Testis (tissue), 2 donors: ENCODE measurements at regions not wholly inside any gene's neighbourhood (a gene's known extent, or its start where the extent isn't known, plus 50 kb on each side); places are given as distances from the start of the nearest gene placed in this dataset.

Experiments used
- DNase-seq: peaks from one replicate; pipeline ENCODE4 v3.0.0-alpha.2; 2019
- H3K27ac ChIP-seq, 2 donors: fragments of 200-600 bp; sonication (generic); one replicate each; pipeline ENCODE4 v1.5.1; 2019
- H3K27me3 ChIP-seq: fragments of 200-600 bp; sonication (generic); one replicate; pipeline ENCODE4 v1.5.1; 2019
- H3K36me3 ChIP-seq: fragments of 200-600 bp; sonication (generic); one replicate; pipeline ENCODE4 v1.5.1; 2017; ENCODE audit warnings: low read depth; ENCODE audit errors: missing control alignments
- H3K4me1 ChIP-seq: fragments of 200-600 bp; sonication (generic); one replicate; pipeline ENCODE4 v1.5.1; 2019
- H3K4me3 ChIP-seq, 2 donors: fragments of 200-600 bp; sonication (generic); one replicate each; pipeline ENCODE4 v1.5.1; 2017 to 2019
- H3K9me3 ChIP-seq: fragments of 200-600 bp; sonication (generic); one replicate; pipeline ENCODE4 v1.5.1; 2017
- CTCF ChIP-seq, 3 experiments: fragments of 450-650 bp in 2 of 3; fragments of 200-600 bp in 1 of 3; sonication (generic) in 1 of 3; IDR thresholded peaks; one replicate each; pipeline ENCODE4 v1.5.1; 2016 to 2019; ENCODE audit warnings: antibody characterized with exemption in 3 of 3, mild to moderate bottlenecking in 2 of 3, moderate library complexity in 1 of 3
- POLR2A ChIP-seq: fragments of 450-650 bp; IDR thresholded peaks from one replicate; pipeline ENCODE4 v1.6.1; 2017; ENCODE audit warnings: antibody characterized with exemption, mild to moderate bottlenecking, moderate library complexity
- WGBS, 2 donors: methylation state at CpG; one replicate each; pipeline ENCODE4 v1.1.5; 2018; 5-methylcytosine and 5-hydroxymethylcytosine counted together
- intact Hi-C: fragments of 100-400 bp; cut with DNase I; formaldehyde crosslinking; loops from one replicate; pipeline ENCODE4 v1.15.1; 2023; ENCODE audit warnings: low total_unique reads

DNA sequence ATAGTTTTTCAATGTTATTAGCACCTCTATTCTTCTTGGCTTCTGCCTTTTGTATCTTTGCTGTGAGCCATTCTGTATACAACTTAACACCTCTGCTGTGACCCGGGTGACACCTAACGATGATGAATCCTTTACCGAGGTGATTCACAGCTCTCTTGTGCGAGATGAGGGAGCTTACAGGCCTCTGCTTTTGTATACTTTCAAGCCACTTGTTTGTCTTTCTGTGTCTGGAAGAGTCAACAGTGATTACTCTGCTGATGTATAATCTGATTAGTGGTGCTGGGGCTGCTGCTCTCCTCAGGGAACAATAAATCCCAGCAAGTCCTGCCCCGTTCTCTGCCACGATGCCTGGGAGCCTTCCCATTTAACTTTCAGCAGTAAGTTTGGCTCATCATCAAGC is 442.9 kb upstream of the SGCD start:
- WGBS, 2 donors: 43 to 63% methylated on average over 6 of the region's 6 CpGs
- Histone ChIP-seq H3K36me3 (no peaks in the 10 kb centered on the region), H3K4me3 (no peak overlapping the region), H3K27me3 (no peaks in the 10 kb centered on the region), H3K4me1 (no peaks in the 10 kb centered on the region), H3K27ac (no peak overlapping the region), H3K9me3 (no peaks in the 10 kb centered on the region)
- TF ChIP-seq CTCF (IDR thresholded peaks at IDR 0.05) (no peak), POLR2A (no peak)
- DNase-seq: no peak
- intact Hi-C loops: no loop called here

- TF ChIP-seq POLR2A (no peak), CTCF (IDR thresholded peaks at IDR 0.05) (no peak)
- no peak for DNase-seq
- Histone ChIP-seq H3K9me3 (no peaks in the 10 kb centered on the region), H3K4me3 (no peak overlapping the region), H3K4me1 (no peaks in the 10 kb centered on the region), H3K27me3 (no peaks in the 10 kb centered on the region), H3K36me3 (no peaks in the 10 kb centered on the region), H3K27ac (no peak overlapping the region)
- intact Hi-C loops: no loop called here
- 67% methylated on average over 1 of the region's 1 CpG; no CpG with 5 or more reads in 1 of the 2 donors for WGBS, 2 donors
Observed at GRCh38 chr5:155885199-155885598, 441.8 kb upstream of the SGCD start.

- Histone ChIP-seq H3K4me1 (no peaks in the 10 kb centered on the region), H3K27ac (no peak overlapping the region), H3K9me3 (no peaks in the 10 kb centered on the region), H3K36me3 (no peaks in the 10 kb centered on the region), H3K27me3 (no peaks in the 10 kb centered on the region), H3K4me3 (no peak overlapping the region)
- WGBS, 2 donors: 77 to 86% methylated on average over 13 of the region's 13 CpGs
- DNase-seq: no peak
- intact Hi-C loops: no loop called here
- TF ChIP-seq POLR2A (no peak), CTCF (IDR thresholded peaks at IDR 0.05) (no peak)
Observed at GRCh38 chr5:155886311-155887031, 440.5 kb upstream of the SGCD start.

- Histone ChIP-seq H3K27me3 (no peaks in the 10 kb centered on the region), H3K4me1 (no peaks in the 10 kb centered on the region), H3K4me3 (no peak overlapping the region), H3K36me3 (no peaks in the 10 kb centered on the region), H3K27ac (no peak overlapping the region), H3K9me3 (no peaks in the 10 kb centered on the region)
- intact Hi-C loops: no loop called here
- DNase-seq: no peak
- TF ChIP-seq CTCF (IDR thresholded peaks at IDR 0.05) (no peak), POLR2A (no peak)
- WGBS, 2 donors: 80 to 91% methylated on average over 2 of the region's 2 CpGs
Observed at GRCh38 chr5:155895484-155895883, 431.5 kb upstream of the SGCD start.

GRCh38 chr5:155897761-155898160 is 429.2 kb upstream of the SGCD start:
- no peaks in the 10 kb centered on the region for H3K4me1 ChIP-seq
- DNase-seq: no peak
- intact Hi-C loops: no loop called here
- no peak overlapping the region for H3K4me3 ChIP-seq
- H3K27ac ChIP-seq: no peak overlapping the region
- H3K36me3 ChIP-seq: no peaks in the 10 kb centered on the region
- TF ChIP-seq POLR2A (no peak), CTCF (IDR thresholded peaks at IDR 0.05) (no peak)
- no peaks in the 10 kb centered on the region for H3K27me3 ChIP-seq
- WGBS, 2 donors: 90 to 96% methylated on average over 3 of the region's 3 CpGs
- H3K9me3 ChIP-seq: no peaks in the 10 kb centered on the region
